ENCODE measurements at regions not wholly inside any gene's neighbourhood (a gene's known extent, or its start where the extent isn't known, plus 50 kb on each side); places are given as distances from the start of the nearest gene placed in this dataset.

GRCh38 chr6:56385981-56386593, 138.7 kb upstream of the COL21A1 start:
- no peak overlapping the region for H3K4me3 ChIP-seq
- H3K27me3 ChIP-seq = no peaks in the 10 kb centered on the region
- H3K36me3 ChIP-seq = no peaks in the 10 kb centered on the region
- no peak for DNase-seq
- intact Hi-C loops (cut with DNase I; ENCODE audit: low total_unique reads) = no loop called here
- TF ChIP-seq POLR2A (IDR thresholded peaks at IDR 0.05) (no peak), POLR2AphosphoS5 (IDR thresholded peaks at IDR 0.05) (no peak), EP300 (IDR thresholded peaks at IDR 0.05) (no peak), CTCF (IDR thresholded peaks at IDR 0.05) (no peak)
- peaks cover 0 to 21% (median 9%) of the 10 kb centered on the region in 4 donors for H3K4me1 ChIP-seq
- H3K27ac ChIP-seq = no peak overlapping the region
- H3K9me3 ChIP-seq = no peaks in the 10 kb centered on the region
- 79 to 91% (median 87%) methylated on average over 6 of the region's 6 CpGs for WGBS, 5 donors

DNA sequence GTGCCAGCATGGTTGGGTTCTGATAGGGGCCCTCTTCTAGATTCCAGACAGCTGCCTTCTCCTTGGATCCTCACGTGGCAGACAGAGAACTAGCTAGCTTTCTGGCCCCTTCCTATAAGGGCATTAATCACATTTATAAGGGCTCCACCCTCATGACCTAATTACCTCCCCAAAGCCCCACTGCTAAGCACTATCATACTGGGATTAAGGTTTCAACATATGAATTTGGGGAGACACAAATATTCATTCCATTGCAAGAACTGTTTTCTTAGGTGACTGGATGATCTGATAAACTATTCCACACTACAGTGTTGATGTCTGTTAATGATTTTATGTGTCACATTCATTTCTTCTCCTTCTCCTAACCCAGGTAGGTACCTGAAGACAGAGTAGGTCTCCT, 135.8 kb upstream of the COL21A1 start:
- H3K9me3 ChIP-seq = no peaks in the 10 kb centered on the region
- H3K27me3 ChIP-seq = no peaks in the 10 kb centered on the region
- no peak overlapping the region for H3K4me3 ChIP-seq
- H3K4me1 ChIP-seq = peaks cover 0 to 18% (median 9%) of the 10 kb centered on the region in 4 donors
- no peak for DNase-seq
- WGBS, 5 donors = 65 to 100% (median 70%) methylated on average over 1 of the region's 1 CpG
- intact Hi-C loops (cut with DNase I; ENCODE audit: low total_unique reads) = no loop called here
- H3K36me3 ChIP-seq = no peaks in the 10 kb centered on the region
- no peak overlapping the region for H3K27ac ChIP-seq
- no peak for TF ChIP-seq POLR2AphosphoS5 (IDR thresholded peaks at IDR 0.05)
- TF ChIP-seq EP300 (IDR thresholded peaks at IDR 0.05) = no peak
- TF ChIP-seq POLR2A (IDR thresholded peaks at IDR 0.05) = no peak
- TF ChIP-seq CTCF (IDR thresholded peaks at IDR 0.05) = no peak

DNA sequence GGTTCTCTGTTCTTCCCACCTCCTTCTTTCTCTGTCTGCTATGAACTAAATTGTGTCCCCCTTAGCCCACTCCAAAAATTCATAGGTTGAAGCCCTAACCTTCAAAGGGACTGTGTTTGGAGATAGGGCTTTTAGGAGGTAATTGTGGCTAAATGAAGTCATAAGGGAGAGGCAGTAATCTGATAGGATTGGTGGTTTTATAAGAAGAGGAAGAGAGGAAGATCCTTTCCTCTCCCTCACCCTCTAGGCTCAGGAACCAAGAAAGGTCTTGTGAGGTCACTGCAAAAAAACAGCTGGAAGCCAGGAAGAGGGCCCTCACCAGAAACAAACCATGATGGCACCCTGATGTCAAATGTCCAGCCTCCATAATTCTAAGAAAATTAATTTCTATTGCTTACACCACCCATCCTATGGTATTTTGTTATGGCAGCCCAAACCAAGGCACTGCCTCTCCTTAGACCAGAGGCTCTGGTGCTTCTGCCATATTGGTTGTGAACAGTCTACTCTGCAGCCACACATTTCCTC, 135.1 kb upstream of the COL21A1 start:
- Histone ChIP-seq H3K27me3 (no peaks in the 10 kb centered on the region), H3K36me3 (no peaks in the 10 kb centered on the region), H3K4me1 (peaks cover 0 to 11% (median 5%) of the 10 kb centered on the region in 4 donors), H3K4me3 (no peak overlapping the region), H3K27ac (no peak overlapping the region), H3K9me3 (no peaks in the 10 kb centered on the region)
- no peak for TF ChIP-seq POLR2A (IDR thresholded peaks at IDR 0.05)
- no peak for TF ChIP-seq EP300 (IDR thresholded peaks at IDR 0.05)
- no peak for TF ChIP-seq POLR2AphosphoS5 (IDR thresholded peaks at IDR 0.05)
- no peak for TF ChIP-seq CTCF (IDR thresholded peaks at IDR 0.05)
- DNase-seq = no peak
- intact Hi-C loops (cut with DNase I; ENCODE audit: low total_unique reads) = no loop called here

DNA sequence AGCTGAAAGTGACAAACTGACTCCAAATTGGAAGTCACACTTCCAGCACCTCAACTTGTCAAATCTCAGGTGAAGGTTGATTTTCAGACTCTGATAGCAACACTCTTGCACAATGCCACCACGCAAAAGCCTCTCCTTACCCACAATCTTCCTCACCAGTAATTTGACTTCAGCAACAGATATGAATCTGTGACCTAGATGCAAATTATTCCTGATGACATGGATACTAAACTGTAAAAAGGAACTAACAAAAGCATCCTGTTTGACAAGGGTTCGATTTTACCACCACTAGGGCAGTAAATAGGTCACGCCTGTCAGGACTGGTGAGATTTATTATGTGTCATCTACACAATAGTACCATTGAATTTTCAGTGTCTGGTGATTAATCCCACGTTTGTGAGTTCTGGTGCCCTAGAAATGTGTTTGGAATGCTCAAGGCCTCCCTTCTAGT, 134.4 kb upstream of the COL21A1 start:
- H3K4me1 ChIP-seq = peaks cover 0 to 4% (median 2%) of the 10 kb centered on the region in 4 donors
- H3K36me3 ChIP-seq = no peaks in the 10 kb centered on the region
- no peak for DNase-seq
- no peaks in the 10 kb centered on the region for H3K9me3 ChIP-seq
- no peak overlapping the region for H3K27ac ChIP-seq
- no peak for TF ChIP-seq EP300 (IDR thresholded peaks at IDR 0.05)
- TF ChIP-seq POLR2A (IDR thresholded peaks at IDR 0.05) = no peak
- no peak for TF ChIP-seq POLR2AphosphoS5 (IDR thresholded peaks at IDR 0.05)
- H3K4me3 ChIP-seq = no peak overlapping the region
- no peaks in the 10 kb centered on the region for H3K27me3 ChIP-seq
- intact Hi-C loops (cut with DNase I; ENCODE audit: low total_unique reads) = no loop called here
- WGBS, 5 donors = 48 to 61% (median 58%) methylated on average over 4 of the region's 4 CpGs

GRCh38 chr6:56380476-56380875, 133.1 kb upstream of the COL21A1 start:
- Histone ChIP-seq H3K27me3 (no peaks in the 10 kb centered on the region), H3K36me3 (no peaks in the 10 kb centered on the region), H3K4me1 (peaks cover 0 to 3% (median 0%) of the 10 kb centered on the region in 4 donors), H3K27ac (no peak overlapping the region), H3K4me3 (no peak overlapping the region), H3K9me3 (no peaks in the 10 kb centered on the region)
- intact Hi-C loops (cut with DNase I; ENCODE audit: low total_unique reads) = no loop called here
- no peak for DNase-seq
- WGBS, 5 donors = 9 to 56% (median 32%) methylated on average over 1 of the region's 1 CpG
- no peak for TF ChIP-seq POLR2A (IDR thresholded peaks at IDR 0.05)
- TF ChIP-seq POLR2AphosphoS5 (IDR thresholded peaks at IDR 0.05) = no peak
- TF ChIP-seq CTCF (IDR thresholded peaks at IDR 0.05) = no peak
- no peak for TF ChIP-seq EP300 (IDR thresholded peaks at IDR 0.05)

Data from stomach (tissue), 8 donors.